ENCODE measurements at regions not wholly inside any gene's neighbourhood (a gene's known extent, or its start where the extent isn't known, plus 50 kb on each side); places are given as distances from the start of the nearest gene placed in this dataset.

- no peak for TF ChIP-seq CTCF (IDR thresholded peaks at IDR 0.05; ENCODE audit: control extremely low read depth in 1 of 3, insufficient read depth in 1 of 3, low read depth in 1 of 3, low read length in 3 of 3)
- TF ChIP-seq, protein P1, sequence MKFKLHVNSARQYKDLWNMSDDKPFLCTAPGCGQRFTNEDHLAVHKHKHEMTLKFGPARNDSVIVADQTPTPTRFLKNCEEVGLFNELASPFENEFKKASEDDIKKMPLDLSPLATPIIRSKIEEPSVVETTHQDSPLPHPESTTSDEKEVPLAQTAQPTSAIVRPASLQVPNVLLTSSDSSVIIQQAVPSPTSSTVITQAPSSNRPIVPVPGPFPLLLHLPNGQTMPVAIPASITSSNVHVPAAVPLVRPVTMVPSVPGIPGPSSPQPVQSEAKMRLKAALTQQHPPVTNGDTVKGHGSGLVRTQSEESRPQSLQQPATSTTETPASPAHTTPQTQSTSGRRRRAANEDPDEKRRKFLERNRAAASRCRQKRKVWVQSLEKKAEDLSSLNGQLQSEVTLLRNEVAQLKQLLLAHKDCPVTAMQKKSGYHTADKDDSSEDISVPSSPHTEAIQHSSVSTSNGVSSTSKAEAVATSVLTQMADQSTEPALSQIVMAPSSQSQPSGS (IDR thresholded peaks at IDR 0.05; ENCODE audit: low read length), result no peak
- no peak for TF ChIP-seq CHD2 (IDR thresholded peaks at IDR 0.05; ENCODE audit: low read length)
- TF ChIP-seq ZNF274 (IDR thresholded peaks at IDR 0.05; ENCODE audit: borderline replicate concordance, extremely low read depth, low read length), result no peak
- TF ChIP-seq, protein P2, sequence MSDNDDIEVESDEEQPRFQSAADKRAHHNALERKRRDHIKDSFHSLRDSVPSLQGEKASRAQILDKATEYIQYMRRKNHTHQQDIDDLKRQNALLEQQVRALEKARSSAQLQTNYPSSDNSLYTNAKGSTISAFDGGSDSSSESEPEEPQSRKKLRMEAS (IDR thresholded peaks at IDR 0.05), result no peak
- no peak for TF ChIP-seq POLR2A (IDR thresholded peaks at IDR 0.05; ENCODE audit: control extremely low read depth in 1 of 2, low read depth in 2 of 2, low read length in 2 of 2)
- no peak for TF ChIP-seq TAF1 (IDR thresholded peaks at IDR 0.05; ENCODE audit: low read depth, low read length)
- no peak for TF ChIP-seq SIRT6 (IDR thresholded peaks at IDR 0.05; ENCODE audit: low read length)
- no peak for TF ChIP-seq SP4 (IDR thresholded peaks at IDR 0.05; ENCODE audit: low read length)
- TF ChIP-seq KDM1A (IDR thresholded peaks at IDR 0.05; ENCODE audit: borderline replicate concordance, low read length), result no peak
- TF ChIP-seq RBBP5 (IDR thresholded peaks at IDR 0.05; ENCODE audit: borderline replicate concordance, low read depth, low read length), result no peak
- TF ChIP-seq SUZ12 (IDR thresholded peaks at IDR 0.05; ENCODE audit: low read length), result no peak
- no peak for TF ChIP-seq RAD21 (IDR thresholded peaks at IDR 0.05 in 1 of 2, conservative IDR thresholded peaks at IDR 0.05 in 1 of 2; ENCODE audit: low read depth in 2 of 2, low read length in 2 of 2)
Measured at GRCh38 chr10:44316187-44316921, 68.5 kb downstream of the CXCL12 start.

All from H1 (cell line).